HUES6 (cell line): ENCODE measurements at regions not wholly inside any gene's neighbourhood (a gene's known extent, or its start where the extent isn't known, plus 50 kb on each side); places are given as distances from the start of the nearest gene placed in this dataset.

Experiments
- H3K27ac ChIP-seq: 2 replicates; pipeline ENCODE4 v1.7.0; 2013; ENCODE audit warnings: low read depth, mild to moderate bottlenecking, low read length, inconsistent platforms
- H3K27me3 ChIP-seq: 2 replicates; pipeline ENCODE4 v1.6.1; 2013; ENCODE audit warnings: low read length; ENCODE audit not compliant: control insufficient read depth, insufficient read depth
- H3K36me3 ChIP-seq: 2 replicates; pipeline ENCODE4 v1.6.1; 2013; ENCODE audit warnings: low read length; ENCODE audit not compliant: control insufficient read depth, insufficient read depth
- H3K4me1 ChIP-seq: 2 replicates; pipeline ENCODE4 v1.6.1; 2013; ENCODE audit warnings: low read length; ENCODE audit not compliant: control insufficient read depth, insufficient read depth
- H3K4me3 ChIP-seq: 2 replicates; pipeline ENCODE4 v1.5.1; 2013; ENCODE audit warnings: low read depth, low read length
- H3K9ac ChIP-seq: one replicate; pipeline ENCODE4 v1.6.1; 2013; ENCODE audit warnings: mild to moderate bottlenecking, low read length
- H3K9me3 ChIP-seq: 2 replicates; pipeline ENCODE4 v1.6.1; 2013; ENCODE audit warnings: low read depth, low read length; ENCODE audit not compliant: control insufficient read depth, insufficient read depth

DNA sequence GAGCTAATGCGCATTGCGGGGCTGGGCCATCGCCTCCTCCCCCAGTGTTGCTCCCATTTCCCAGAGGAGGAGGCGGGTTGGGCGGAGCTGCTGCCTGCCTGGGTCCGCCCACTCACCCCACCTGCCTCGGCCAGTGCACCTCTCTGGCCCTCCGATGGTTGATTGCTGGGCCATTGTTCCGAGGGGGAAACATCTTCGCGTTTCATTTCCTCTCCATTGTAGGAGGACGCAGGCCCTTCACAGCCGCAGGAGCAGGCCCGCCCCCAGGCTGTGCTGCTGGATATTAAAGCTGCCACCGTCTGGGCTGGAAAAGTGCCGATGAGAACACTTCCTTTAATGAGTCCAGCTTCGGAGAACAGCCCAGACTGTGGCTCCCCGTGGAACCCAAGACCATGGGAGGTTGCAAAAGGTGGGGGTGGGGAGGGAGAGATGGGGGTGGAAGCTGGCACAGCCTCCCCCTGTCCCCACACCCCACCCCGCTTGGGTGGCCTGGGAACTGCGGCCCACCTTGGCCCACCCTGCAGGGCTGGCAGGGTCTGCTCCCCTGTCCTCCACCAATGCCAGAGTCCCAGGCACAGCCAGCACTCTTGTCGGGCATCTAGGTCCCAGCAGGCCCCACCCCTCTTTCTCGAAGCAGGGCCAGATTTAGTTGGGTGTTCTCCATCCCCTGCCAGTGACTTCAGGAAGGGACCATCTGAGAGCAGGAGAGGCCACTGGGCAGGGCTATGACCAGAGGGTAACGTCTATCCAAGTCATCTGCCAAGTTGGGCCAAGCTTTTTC, 96.6 kb downstream of the ADRA2C start:
- peak overlapping the region; percentile 59 for H3K27ac ChIP-seq
- peaks cover 28% of the 10 kb centered on the region for H3K4me1 ChIP-seq
- peak overlapping the region; percentile 43 for H3K4me3 ChIP-seq
- peak overlapping the region; percentile 55 for H3K9ac ChIP-seq
- no peaks in the 10 kb centered on the region for H3K27me3 ChIP-seq
- H3K36me3 ChIP-seq = no peaks in the 10 kb centered on the region
- peaks cover 8% of the 10 kb centered on the region for H3K9me3 ChIP-seq

DNA sequence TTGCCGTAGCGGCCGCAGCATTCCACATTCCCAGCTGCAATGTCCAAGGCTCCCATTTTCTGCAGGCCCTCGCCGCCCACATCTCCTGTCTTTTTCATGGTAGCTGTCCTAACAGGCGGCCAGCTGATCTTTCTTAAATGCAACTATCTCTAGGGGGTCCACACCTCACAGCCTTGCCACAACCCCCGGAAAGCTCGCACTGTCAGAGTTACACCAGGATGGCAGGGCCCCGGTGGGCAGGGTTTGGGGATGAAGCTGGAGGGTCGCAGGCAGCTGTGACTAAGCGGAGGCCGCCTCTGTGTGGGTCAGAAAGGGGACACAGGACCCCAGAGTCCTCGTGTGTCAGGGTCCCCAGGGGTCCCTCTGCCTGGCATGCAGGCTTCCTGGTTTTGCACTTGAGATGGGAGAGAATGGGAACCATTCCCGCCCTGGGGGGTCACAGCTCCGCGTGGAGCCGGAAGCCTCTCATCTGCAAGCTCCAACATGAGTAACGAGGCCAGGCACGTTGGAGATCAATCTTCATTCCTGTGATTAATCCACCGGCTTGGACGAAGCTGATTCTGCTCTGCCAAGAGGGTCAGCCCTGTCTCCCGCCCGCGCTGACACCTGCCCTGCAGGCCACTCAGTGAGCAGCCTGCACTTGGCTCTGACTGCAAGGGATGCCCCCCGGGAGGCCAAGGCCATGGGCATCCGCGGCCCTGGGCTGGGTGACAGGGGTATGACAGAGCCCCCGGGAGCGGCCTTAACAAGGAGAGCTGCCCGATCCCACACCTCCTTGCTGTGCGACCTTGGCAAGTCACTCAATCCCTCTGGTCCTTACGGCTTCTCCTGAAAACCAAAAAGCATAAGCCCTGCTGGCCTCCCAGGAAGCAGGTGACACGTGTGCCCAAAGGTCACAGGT, 97.9 kb downstream of the ADRA2C start:
- no peaks in the 10 kb centered on the region for H3K36me3 ChIP-seq
- no peak overlapping the region for H3K9ac ChIP-seq
- H3K9me3 ChIP-seq = peaks cover 11% of the 10 kb centered on the region
- no peaks in the 10 kb centered on the region for H3K27me3 ChIP-seq
- no peak overlapping the region for H3K27ac ChIP-seq
- H3K4me3 ChIP-seq = no peak overlapping the region
- H3K4me1 ChIP-seq = peaks cover 28% of the 10 kb centered on the region

DNA sequence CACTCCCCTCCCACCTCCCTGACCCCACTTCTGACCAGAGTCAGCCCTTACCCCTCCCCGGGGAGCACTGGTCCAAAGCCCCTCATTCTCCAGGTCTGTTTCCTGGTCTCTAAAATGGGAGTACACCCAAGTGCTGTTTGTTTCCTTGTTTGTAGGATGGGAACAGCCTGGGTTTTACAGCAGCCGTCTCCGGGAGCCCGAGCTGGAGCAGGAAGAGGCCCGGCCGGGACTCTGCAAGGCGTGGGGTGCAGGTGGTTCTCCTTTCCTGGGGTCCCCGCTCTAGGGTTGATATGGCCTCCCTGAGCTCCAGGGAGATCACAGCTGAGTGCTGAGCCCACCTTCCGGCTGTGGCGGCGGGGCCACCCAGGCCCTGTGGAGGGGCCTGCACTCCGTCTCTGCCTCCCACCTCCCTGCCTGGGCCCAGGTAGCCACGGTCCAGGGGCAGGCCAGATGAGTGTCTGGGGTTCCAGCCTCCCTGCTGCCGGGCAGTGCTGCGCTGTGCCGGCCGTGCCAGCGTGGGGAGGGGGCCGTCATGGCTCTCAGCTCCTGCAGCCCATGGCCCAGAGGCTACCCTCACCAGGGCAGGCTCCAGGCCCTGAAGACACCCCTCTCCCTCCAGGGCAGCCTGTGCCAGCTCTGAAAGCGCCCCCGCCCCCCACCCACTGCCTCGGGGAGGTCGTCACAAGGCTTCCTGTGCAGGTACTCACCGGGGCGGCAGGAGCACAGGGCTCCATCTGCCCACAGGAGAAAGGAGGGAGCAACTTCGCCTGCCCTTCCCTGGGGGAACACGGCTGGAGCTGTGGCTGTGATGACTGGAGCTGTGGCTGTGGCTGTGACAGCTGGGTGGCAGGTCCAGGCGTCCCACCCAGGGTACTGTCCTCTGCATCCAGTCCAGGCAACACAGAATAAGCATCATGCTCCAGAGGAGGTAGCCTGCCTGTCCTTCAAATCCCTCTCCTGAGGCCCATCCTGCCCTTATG, 98.8 kb downstream of the ADRA2C start:
- Histone ChIP-seq H3K27ac (no peak overlapping the region), H3K9ac (no peak overlapping the region), H3K27me3 (peaks cover 6% of the 10 kb centered on the region), H3K4me3 (no peak overlapping the region), H3K9me3 (peaks cover 11% of the 10 kb centered on the region), H3K36me3 (no peaks in the 10 kb centered on the region), H3K4me1 (peaks cover 28% of the 10 kb centered on the region)

DNA sequence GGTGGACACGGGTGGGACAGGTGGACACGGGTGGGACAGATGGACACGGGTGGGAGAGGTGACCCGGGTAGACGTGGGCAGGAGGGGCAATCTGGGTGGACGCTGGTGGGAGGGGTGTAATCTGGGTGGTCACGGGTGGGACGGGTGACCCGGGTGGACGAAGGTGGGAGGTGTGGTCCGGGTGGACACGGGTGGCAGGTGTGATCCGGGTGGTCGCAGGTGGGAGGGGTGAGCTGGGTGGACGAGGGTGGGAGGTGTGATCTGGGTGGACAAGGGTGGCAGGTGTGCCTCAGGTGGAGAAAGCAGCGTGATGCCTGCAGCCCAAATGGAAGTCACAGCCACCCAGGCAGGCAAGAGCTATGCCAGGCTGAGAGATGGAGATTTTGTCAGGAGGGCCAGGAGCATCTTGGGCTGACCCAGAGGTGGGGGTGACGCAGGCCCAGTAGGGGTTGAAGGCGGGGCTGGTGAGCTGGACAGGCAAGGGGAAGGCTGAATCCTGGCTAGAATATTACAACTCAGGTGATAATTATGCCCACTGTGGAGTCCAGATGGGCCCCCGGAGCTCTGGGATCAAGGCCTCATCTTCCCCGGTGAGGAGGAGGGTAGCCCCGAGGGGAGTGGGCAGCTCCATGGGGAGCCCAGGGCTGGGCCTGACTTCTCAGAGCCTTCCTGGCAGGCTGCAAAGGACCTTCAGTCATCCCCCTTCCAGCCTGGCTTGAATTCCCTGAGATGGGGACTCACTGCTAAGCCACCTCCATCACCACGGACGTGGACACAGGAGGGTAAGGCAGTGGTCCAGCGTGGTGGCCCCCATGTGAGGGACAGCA, 100.0 kb downstream of the ADRA2C start:
- Histone ChIP-seq H3K27me3 (peaks cover 17% of the 10 kb centered on the region), H3K9me3 (peaks cover 11% of the 10 kb centered on the region)

DNA sequence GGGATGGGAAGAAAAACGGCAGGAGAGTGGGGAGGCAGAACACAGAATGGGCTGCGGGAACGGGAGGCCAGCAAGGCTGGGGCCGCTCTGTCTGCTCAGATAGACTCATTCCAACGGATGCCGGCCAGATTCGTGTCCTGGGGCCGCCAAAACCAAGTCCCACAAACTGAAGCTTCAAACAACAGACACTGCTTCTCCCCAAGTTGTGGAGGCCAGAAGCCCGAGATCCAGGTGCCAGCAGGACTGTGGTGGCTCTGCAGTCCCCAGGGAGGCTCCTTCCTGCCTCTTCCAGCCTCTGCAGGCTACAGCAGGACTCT, 100.6 kb downstream of the ADRA2C start:
- H3K27ac ChIP-seq = no peak overlapping the region
- peaks cover 11% of the 10 kb centered on the region for H3K9me3 ChIP-seq
- H3K4me3 ChIP-seq = no peak overlapping the region
- H3K4me1 ChIP-seq = peaks cover 33% of the 10 kb centered on the region
- peaks cover 22% of the 10 kb centered on the region for H3K27me3 ChIP-seq
- no peak overlapping the region for H3K9ac ChIP-seq
- no peaks in the 10 kb centered on the region for H3K36me3 ChIP-seq

More for the DNA sequence above, 100.0 kb downstream of the ADRA2C start:
- H3K27ac ChIP-seq = no peak overlapping the region
- no peaks in the 10 kb centered on the region for H3K36me3 ChIP-seq
- no peak overlapping the region for H3K4me3 ChIP-seq
- H3K4me1 ChIP-seq = peaks cover 32% of the 10 kb centered on the region
- H3K9ac ChIP-seq = no peak overlapping the region

DNA sequence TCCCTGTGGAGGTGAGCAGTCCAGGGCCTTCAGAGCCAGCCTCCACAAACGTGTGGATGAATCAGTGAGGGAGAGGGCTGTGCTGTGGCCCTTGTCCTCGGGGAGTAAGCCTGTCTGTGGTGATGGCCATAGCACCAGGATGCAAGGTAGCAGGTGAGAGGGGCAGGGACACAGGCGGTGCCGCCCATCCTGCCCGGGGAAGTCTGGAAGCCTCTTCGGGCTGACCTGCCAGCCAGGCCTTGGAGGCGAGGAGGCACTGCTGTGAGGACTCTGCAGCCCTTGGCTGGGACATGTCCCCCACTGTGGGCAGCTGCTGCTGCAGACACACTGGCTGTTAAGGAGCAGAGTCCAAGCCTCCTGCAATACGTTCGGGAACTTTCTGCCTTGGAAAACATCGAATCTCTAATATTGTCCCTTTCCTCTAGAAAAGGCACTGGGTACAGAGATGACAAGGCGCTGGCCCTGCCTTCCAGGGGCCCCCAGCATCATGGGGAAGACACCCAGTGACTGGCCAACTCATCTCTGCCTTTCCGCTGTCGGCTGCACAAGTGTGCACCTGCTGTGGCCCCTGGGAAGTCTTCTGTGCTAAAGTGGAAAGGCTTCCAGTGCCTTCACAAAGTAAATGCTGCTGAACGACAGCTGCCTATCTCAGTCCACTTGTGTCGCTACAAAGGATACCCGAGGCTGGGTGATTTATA, 101.4 kb downstream of the ADRA2C start:
- H3K27me3 ChIP-seq = peaks cover 29% of the 10 kb centered on the region

DNA sequence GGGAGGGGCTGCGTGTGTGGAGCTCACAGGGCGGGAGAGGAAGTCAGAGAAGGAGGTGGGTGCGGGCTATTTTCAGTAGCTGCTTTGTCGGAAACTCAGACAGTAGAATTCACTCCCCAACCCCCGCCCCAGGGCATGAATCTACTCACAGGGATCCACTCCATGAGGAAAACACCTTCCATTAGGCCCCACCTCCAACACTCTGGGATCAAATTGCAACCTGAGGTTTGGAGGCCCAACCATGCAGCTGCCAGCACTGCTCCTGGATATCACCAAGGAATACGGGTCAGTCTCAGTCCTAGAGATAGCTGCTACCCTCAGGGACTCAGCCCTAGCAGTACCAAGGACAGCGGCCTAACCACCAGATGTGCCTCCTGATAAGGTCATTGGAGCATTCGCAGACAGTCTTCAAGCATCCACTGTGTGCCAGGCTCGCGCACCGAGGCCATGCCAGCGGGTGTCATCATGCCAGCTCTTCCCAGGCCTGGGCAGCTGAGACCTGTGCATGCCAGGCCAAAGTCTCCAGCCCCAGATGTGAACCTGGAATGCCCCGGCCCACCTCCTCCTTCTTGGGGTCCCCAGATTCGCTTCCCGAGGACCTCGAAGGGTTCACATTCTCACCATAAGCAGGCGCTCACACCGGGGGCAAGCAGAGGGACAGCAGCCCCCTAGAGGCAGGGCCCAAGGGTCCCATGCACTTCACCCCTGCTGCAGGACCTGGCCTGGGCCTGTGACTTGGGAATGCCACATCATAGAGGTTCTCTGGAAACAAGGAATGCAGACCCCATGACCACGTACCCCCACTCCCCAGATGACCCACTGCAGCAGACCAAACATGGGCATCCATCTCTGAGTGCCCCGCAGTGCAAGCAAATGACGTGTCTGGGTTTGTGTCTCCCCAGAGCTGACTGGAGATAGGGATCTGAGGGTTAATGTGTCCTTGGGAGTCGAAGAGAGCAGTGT, 102.3 kb downstream of the ADRA2C start:
- Histone ChIP-seq H3K4me3 (no peak overlapping the region), H3K4me1 (peaks cover 22% of the 10 kb centered on the region), H3K27ac (no peak overlapping the region), H3K36me3 (no peaks in the 10 kb centered on the region), H3K27me3 (peaks cover 39% of the 10 kb centered on the region), H3K9me3 (peaks cover 11% of the 10 kb centered on the region), H3K9ac (no peak overlapping the region)

More for the DNA sequence above, 101.4 kb downstream of the ADRA2C start:
- no peak overlapping the region for H3K9ac ChIP-seq
- peaks cover 31% of the 10 kb centered on the region for H3K4me1 ChIP-seq
- H3K9me3 ChIP-seq = peaks cover 11% of the 10 kb centered on the region
- H3K27ac ChIP-seq = no peak overlapping the region
- H3K4me3 ChIP-seq = no peak overlapping the region
- no peaks in the 10 kb centered on the region for H3K36me3 ChIP-seq

DNA sequence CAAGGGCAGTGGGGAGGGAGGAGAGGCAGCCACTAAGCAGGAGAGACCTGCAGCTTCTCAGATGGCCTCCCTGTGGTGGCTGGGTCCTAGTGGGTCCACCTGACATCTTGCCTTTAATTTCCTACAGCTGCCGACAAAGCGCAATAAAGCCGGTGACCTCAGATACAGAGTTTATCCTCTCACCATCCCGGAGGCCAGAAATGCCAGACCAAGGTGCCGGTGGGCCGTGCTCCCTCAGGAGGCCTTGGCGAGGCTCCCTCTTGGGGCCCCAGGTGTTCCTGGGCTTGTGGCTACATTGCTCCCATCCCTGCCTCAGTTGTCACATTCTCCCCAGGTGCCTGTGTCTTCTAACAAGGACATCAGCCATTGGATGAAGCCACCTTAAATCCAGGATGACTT, 103.0 kb downstream of the ADRA2C start:
- peaks cover 11% of the 10 kb centered on the region for H3K9me3 ChIP-seq

More for the DNA sequence above, 103.0 kb downstream of the ADRA2C start:
- H3K9ac ChIP-seq = no peak overlapping the region
- H3K27ac ChIP-seq = no peak overlapping the region
- no peaks in the 10 kb centered on the region for H3K36me3 ChIP-seq
- H3K4me1 ChIP-seq = peaks cover 20% of the 10 kb centered on the region
- no peak overlapping the region for H3K4me3 ChIP-seq
- H3K27me3 ChIP-seq = peaks cover 44% of the 10 kb centered on the region
